ENCODE measurements at regions not wholly inside any gene's neighbourhood (a gene's known extent, or its start where the extent isn't known, plus 50 kb on each side); places are given as distances from the start of the nearest gene placed in this dataset.

- Histone ChIP-seq H3K9me3 (ENCODE audit: low read length) (no peaks in the 10 kb centered on the region), H3K27me3 (ENCODE audit: control insufficient read depth in 1 of 2, insufficient read depth in 2 of 2, low read length in 2 of 2) (no peaks in the 10 kb centered on the region), H3K27ac (ENCODE audit: extremely low read length, insufficient read depth, low read length) (no peak overlapping the region), H3K4me2 (ENCODE audit: low read depth, low read length) (no peak overlapping the region), H2AFZ (ENCODE audit: low read length) (no peak overlapping the region), H4K20me1 (ENCODE audit: insufficient read depth, low read length) (no peaks in the 10 kb centered on the region), H3K4me3 (replicated peaks in 1 of 3; ENCODE audit: insufficient read depth in 1 of 3, low read depth in 2 of 3, low read length in 3 of 3) (no peak overlapping the region), H3K79me2 (ENCODE audit: insufficient read depth, low read length) (no peaks in the 10 kb centered on the region), H3K4me1 (ENCODE audit: insufficient read depth, low read length) (no peaks in the 10 kb centered on the region), H3K36me3 (replicated peaks in 1 of 2; ENCODE audit: control insufficient read depth in 1 of 2, insufficient read depth in 2 of 2, low read length in 2 of 2) (no peaks in the 10 kb centered on the region), H3K9ac (ENCODE audit: insufficient read depth, low read depth, low read length) (no peak overlapping the region)
- intact Hi-C loops (cut with micrococcal nuclease; ENCODE audit: unreplicated experiment) (no loop called here), in situ Hi-C loops (cut with HindIII; ENCODE audit: extremely low pct_ligation_motif_present, low pct_unique_long_range_greater_than_20kb) (no loop called here)
- FAIRE-seq = no peak
- no peak for ATAC-seq
- ChIA-PET POLR2A (no interaction called here), CTCF (ENCODE audit: low intra/inter-chr PET ratio, low total read pairs) (no interaction called here)
- 0% methylated on average over 1 of the region's 1 CpG for WGBS (ENCODE audit: low lambda C conversion rate)
- no peak for DNase-seq (ENCODE audit: low spot score)
- TF ChIP-seq MEF2D (CRISPR knock-in tag; IDR thresholded peaks at IDR 0.05) = no peak
- no peak for TF ChIP-seq PLRG1 (conservative IDR thresholded peaks at IDR 0.05)
- no peak for TF ChIP-seq MZF1 (CRISPR knock-in tag; IDR thresholded peaks at IDR 0.05; ENCODE audit: borderline replicate concordance)
- TF ChIP-seq, protein P1, sequence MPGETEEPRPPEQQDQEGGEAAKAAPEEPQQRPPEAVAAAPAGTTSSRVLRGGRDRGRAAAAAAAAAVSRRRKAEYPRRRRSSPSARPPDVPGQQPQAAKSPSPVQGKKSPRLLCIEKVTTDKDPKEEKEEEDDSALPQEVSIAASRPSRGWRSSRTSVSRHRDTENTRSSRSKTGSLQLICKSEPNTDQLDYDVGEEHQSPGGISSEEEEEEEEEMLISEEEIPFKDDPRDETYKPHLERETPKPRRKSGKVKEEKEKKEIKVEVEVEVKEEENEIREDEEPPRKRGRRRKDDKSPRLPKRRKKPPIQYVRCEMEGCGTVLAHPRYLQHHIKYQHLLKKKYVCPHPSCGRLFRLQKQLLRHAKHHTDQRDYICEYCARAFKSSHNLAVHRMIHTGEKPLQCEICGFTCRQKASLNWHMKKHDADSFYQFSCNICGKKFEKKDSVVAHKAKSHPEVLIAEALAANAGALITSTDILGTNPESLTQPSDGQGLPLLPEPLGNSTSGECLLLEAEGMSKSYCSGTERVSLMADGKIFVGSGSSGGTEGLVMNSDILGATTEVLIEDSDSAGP (CRISPR knock-in tag; IDR thresholded peaks at IDR 0.05; ENCODE audit: borderline replicate concordance) = no peak
- no peak for TF ChIP-seq ZNF562 (CRISPR knock-in tag; IDR thresholded peaks at IDR 0.05; ENCODE audit: borderline replicate concordance)
- no peak for TF ChIP-seq NFAT5 (CRISPR knock-in tag; IDR thresholded peaks at IDR 0.05)
- TF ChIP-seq ZNF639 (CRISPR knock-in tag; conservative IDR thresholded peaks at IDR 0.05) = no peak
- TF ChIP-seq BRCA1 (CRISPR knock-in tag; IDR thresholded peaks at IDR 0.05) = no peak
- no peak for TF ChIP-seq KAT2B (IDR thresholded peaks at IDR 0.05; ENCODE audit: borderline replicate concordance, low read depth, low read length)
- TF ChIP-seq KDM5A (IDR thresholded peaks at IDR 0.05; ENCODE audit: borderline replicate concordance, low read length) = no peak
- no peak for TF ChIP-seq HES4 (CRISPR knock-in tag; IDR thresholded peaks at IDR 0.05; ENCODE audit: borderline replicate concordance)
- no peak for TF ChIP-seq ISL2 (CRISPR knock-in tag; IDR thresholded peaks at IDR 0.05)
- no peak for TF ChIP-seq NPAS2 (CRISPR knock-in tag; IDR thresholded peaks at IDR 0.05; ENCODE audit: borderline replicate concordance)
- no peak for TF ChIP-seq SP5 (CRISPR knock-in tag; IDR thresholded peaks at IDR 0.05; ENCODE audit: borderline replicate concordance, low read depth)
- no peak for TF ChIP-seq ZNF367 (CRISPR knock-in tag; IDR thresholded peaks at IDR 0.05; ENCODE audit: borderline replicate concordance)
- no TSS peak for BruUV-seq (replicated peaks)
Observed at GRCh38 chr6:86017236-86017635, 374.6 kb upstream of the SYNCRIP start.
